ENCODE measurements at regions not wholly inside any gene's neighbourhood (a gene's known extent, or its start where the extent isn't known, plus 50 kb on each side); places are given as distances from the start of the nearest gene placed in this dataset.

- no peak for DNase-seq
These were observed 691.1 kb downstream of the UQCRFS1 start for GRCh38 chr19:28521614-28522544.

- DNase-seq = no peak
These were observed 691.9 kb downstream of the UQCRFS1 start for GRCh38 chr19:28520998-28521568.

- DNase-seq = no peak
These were observed 692.7 kb downstream of the UQCRFS1 start for GRCh38 chr19:28519952-28520861.

GRCh38 chr19:28519218-28519779 lies 693.7 kb downstream of the UQCRFS1 start:
- no peak for DNase-seq

GRCh38 chr19:28516415-28516872 lies 696.5 kb downstream of the UQCRFS1 start:
- DNase-seq = no peak

- no peak for DNase-seq
These were observed 698.8 kb downstream of the UQCRFS1 start for GRCh38 chr19:28514166-28514565.

- no peak for DNase-seq
These were observed 701.3 kb downstream of the UQCRFS1 start for GRCh38 chr19:28511655-28512054.

- DNase-seq = no peak
These were observed 703.7 kb downstream of the UQCRFS1 start for GRCh38 chr19:28509079-28509895.

- DNase-seq = no peak
These were observed 704.3 kb downstream of the UQCRFS1 start for GRCh38 chr19:28508666-28509065.

GRCh38 chr19:28505933-28506332 lies 707.0 kb downstream of the UQCRFS1 start:
- no peak for DNase-seq

GRCh38 chr19:28505134-28505533 lies 707.8 kb downstream of the UQCRFS1 start:
- DNase-seq = no peak

GRCh38 chr19:28504727-28505126 lies 708.2 kb downstream of the UQCRFS1 start:
- DNase-seq = no peak

GRCh38 chr19:28504139-28504538 lies 708.8 kb downstream of the UQCRFS1 start:
- no peak for DNase-seq

GRCh38 chr19:28502879-28503734 lies 709.8 kb downstream of the UQCRFS1 start:
- no peak for DNase-seq

GRCh38 chr19:28501976-28502375 lies 711.0 kb downstream of the UQCRFS1 start:
- DNase-seq = no peak

GRCh38 chr19:28500982-28501630 lies 711.8 kb downstream of the UQCRFS1 start:
- no peak for DNase-seq

- no peak for DNase-seq
These were observed 712.7 kb downstream of the UQCRFS1 start for GRCh38 chr19:28500296-28500695.

GRCh38 chr19:28498404-28498976 lies 714.5 kb downstream of the UQCRFS1 start:
- DNase-seq = no peak

GRCh38 chr19:28497887-28498286 lies 715.1 kb downstream of the UQCRFS1 start:
- no peak for DNase-seq

GRCh38 chr19:28497137-28497536 lies 715.8 kb downstream of the UQCRFS1 start:
- DNase-seq = no peak
